ENCODE measurements at regions not wholly inside any gene's neighbourhood (a gene's known extent, or its start where the extent isn't known, plus 50 kb on each side); places are given as distances from the start of the nearest gene placed in this dataset.

GRCh38 chr16:9251026-9251425 is 159.6 kb downstream of the HAPSTR1 start:
- TF ChIP-seq, protein P1, sequence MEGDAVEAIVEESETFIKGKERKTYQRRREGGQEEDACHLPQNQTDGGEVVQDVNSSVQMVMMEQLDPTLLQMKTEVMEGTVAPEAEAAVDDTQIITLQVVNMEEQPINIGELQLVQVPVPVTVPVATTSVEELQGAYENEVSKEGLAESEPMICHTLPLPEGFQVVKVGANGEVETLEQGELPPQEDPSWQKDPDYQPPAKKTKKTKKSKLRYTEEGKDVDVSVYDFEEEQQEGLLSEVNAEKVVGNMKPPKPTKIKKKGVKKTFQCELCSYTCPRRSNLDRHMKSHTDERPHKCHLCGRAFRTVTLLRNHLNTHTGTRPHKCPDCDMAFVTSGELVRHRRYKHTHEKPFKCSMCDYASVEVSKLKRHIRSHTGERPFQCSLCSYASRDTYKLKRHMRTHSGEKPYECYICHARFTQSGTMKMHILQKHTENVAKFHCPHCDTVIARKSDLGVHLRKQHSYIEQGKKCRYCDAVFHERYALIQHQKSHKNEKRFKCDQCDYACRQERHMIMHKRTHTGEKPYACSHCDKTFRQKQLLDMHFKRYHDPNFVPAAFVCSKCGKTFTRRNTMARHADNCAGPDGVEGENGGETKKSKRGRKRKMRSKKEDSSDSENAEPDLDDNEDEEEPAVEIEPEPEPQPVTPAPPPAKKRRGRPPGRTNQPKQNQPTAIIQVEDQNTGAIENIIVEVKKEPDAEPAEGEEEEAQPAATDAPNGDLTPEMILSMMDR (IDR thresholded peaks at IDR 0.05): no peak
- no peak for TF ChIP-seq POLR2AphosphoS5 (IDR thresholded peaks at IDR 0.05)
